ENCODE measurements at regions not wholly inside any gene's neighbourhood (a gene's known extent, or its start where the extent isn't known, plus 50 kb on each side); places are given as distances from the start of the nearest gene placed in this dataset.

- TF ChIP-seq CTCF (conservative IDR thresholded peaks at IDR 0.05; ENCODE audit: low read depth, low read length) (no peak), EZH2 (IDR thresholded peaks at IDR 0.05; ENCODE audit: low read length, unreplicated experiment) (no peak), EZH2phosphoT487 (IDR thresholded peaks at IDR 0.05; ENCODE audit: borderline replicate concordance, low read length) (no peak)
These were observed 194.4 kb upstream of the FOXN2 start for GRCh38 chr2:48120112-48120511.

Measured in PC-3 (cell line).